Hepatocyte (in vitro differentiated cells): ENCODE measurements at regions not wholly inside any gene's neighbourhood (a gene's known extent, or its start where the extent isn't known, plus 50 kb on each side); places are given as distances from the start of the nearest gene placed in this dataset.
A peak's percentile ranks its signal among the peaks of the same experiment; 100 is the strongest.

ENCODE experiments used
- DNase-seq: peaks from one replicate; pipeline ENCODE4 v3.0.0-alpha.2; 2016; ENCODE audit warnings: low spot score
- H2AFZ ChIP-seq: fragments of 200-600 bp; sonication (generic); 2 replicates; pipeline ENCODE4 v1.6.0; 2016; ENCODE audit warnings: antibody characterized with exemption, mild to moderate bottlenecking
- H3K27ac ChIP-seq: fragments of 200-600 bp; sonication (generic); 2 replicates; pipeline ENCODE4 v1.5.1; 2016; ENCODE audit warnings: mild to moderate bottlenecking
- H3K27me3 ChIP-seq: fragments of 200-600 bp; sonication (generic); 2 replicates; pipeline ENCODE4 v1.6.1; 2016
- H3K36me3 ChIP-seq: fragments of 200-600 bp; sonication (generic); replicated peaks from 2 replicates; pipeline ENCODE4 v1.5.1; 2016; ENCODE audit warnings: low read depth; ENCODE audit not compliant: insufficient read depth
- H3K4me1 ChIP-seq: fragments of 200-600 bp; sonication (generic); 2 replicates; pipeline ENCODE4 v1.5.1; 2016; ENCODE audit warnings: mild to moderate bottlenecking, moderate library complexity; ENCODE audit not compliant: insufficient read depth
- H3K4me2 ChIP-seq: fragments of 200-600 bp; sonication (generic); 2 replicates; pipeline ENCODE4 v1.6.0; 2016
- H3K4me3 ChIP-seq: fragments of 200-600 bp; sonication (generic); 2 replicates; pipeline ENCODE4 v1.5.1; 2016; ENCODE audit warnings: mild to moderate bottlenecking
- H3K79me2 ChIP-seq: fragments of 200-600 bp; sonication (generic); 2 replicates; pipeline ENCODE4 v1.6.0; 2017; ENCODE audit warnings: mild to moderate bottlenecking
- H3K9me2 ChIP-seq: fragments of 200-600 bp; sonication (generic); replicated peaks from 2 replicates; pipeline ENCODE4 v1.6.0; 2017; ENCODE audit warnings: mild to moderate bottlenecking; ENCODE audit not compliant: insufficient read depth
- H3K9me3 ChIP-seq: fragments of 200-600 bp; sonication (generic); 2 replicates; pipeline ENCODE4 v1.5.1; 2016; ENCODE audit warnings: low read depth, mild to moderate bottlenecking
- H4K20me1 ChIP-seq: fragments of 200-600 bp; sonication (generic); 2 replicates; pipeline ENCODE4 v1.6.0; 2016; ENCODE audit warnings: mild to moderate bottlenecking; ENCODE audit not compliant: insufficient read depth, poor library complexity, severe bottlenecking
- EZH2 ChIP-seq: fragments of 200-600 bp; sonication (generic); IDR thresholded peaks from 2 replicates; pipeline ENCODE4 v1.6.1; 2016; ENCODE audit warnings: antibody characterized with exemption, mild to moderate bottlenecking, borderline replicate concordance
- EZH2phosphoT487 ChIP-seq: fragments of 200-600 bp; sonication (generic); IDR thresholded peaks from one replicate; pipeline ENCODE4 v1.6.1; 2018; ENCODE audit warnings: antibody characterized with exemption, mild to moderate bottlenecking, low read depth, moderate library complexity; ENCODE audit not compliant: unreplicated experiment, severe bottlenecking
- WGBS: methylation state at CpG from one replicate; pipeline ENCODE4 v1.1.6; 2016; ENCODE audit warnings: low lambda C conversion rate; ENCODE audit errors: missing lambda C conversion rate; 5-methylcytosine and 5-hydroxymethylcytosine counted together
- TF ChIP-seq, protein P1 (sequence below): fragments of 200-600 bp; sonication (generic); IDR thresholded peaks from 2 replicates; pipeline ENCODE4 v1.5.1; 2016; ENCODE audit warnings: antibody characterized with exemption, mild to moderate bottlenecking; ENCODE audit not compliant: poor library complexity

DNA sequence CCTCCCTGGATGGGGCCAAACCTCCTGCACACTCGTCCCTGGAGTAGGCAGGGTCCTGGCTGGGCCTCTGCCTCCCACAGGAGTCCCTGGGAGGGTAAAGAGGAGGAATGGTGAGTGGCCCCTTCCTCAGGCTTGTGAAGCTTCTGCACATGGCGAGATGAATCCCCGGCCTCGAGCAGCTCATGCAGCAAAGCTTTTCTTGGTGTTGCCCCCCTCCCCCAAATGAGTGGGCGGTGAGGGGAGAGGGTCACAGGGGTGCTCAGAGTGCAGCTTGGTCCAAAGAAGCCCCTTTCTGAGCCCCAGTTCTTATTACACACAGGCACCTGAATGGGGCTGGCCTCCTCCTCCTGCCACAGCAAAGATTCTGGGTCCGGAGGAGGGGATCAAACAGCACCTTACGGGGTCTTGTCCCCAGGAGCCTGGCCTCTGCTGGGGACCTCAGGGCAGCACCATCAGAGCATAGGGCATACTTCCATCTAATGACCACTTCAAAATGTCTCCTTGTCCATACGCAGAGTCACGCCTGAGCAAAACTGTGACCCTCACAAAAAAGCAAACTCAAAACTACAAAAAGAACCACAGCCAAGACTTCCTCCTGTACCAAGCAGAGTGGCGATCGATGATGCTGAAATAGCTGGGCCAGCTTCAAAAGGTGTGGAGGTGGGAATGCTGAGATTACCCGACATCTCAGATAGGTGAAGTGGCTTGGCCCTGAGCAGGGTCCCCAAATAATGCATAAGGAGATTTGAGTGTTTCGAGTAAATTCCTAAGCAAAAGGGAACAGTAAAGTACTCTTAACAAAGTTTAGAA lies 148.4 kb upstream of the TWIST2 start:
- Histone ChIP-seq H3K4me2 (no peak overlapping the region), H3K27ac (peak overlapping the region; percentile 45), H4K20me1 (no peaks in the 10 kb centered on the region), H3K79me2 (no peaks in the 10 kb centered on the region), H3K4me1 (peaks cover 24% of the 10 kb centered on the region), H3K9me3 (no peaks in the 10 kb centered on the region), H3K4me3 (no peak overlapping the region), H3K27me3 (no peaks in the 10 kb centered on the region), H3K9me2 (no peaks in the 10 kb centered on the region), H3K36me3 (no peaks in the 10 kb centered on the region), H2AFZ (no peak overlapping the region)
- no peak for DNase-seq
- no peak for TF ChIP-seq EZH2
- TF ChIP-seq EZH2phosphoT487: no peak
- TF ChIP-seq, protein P1, sequence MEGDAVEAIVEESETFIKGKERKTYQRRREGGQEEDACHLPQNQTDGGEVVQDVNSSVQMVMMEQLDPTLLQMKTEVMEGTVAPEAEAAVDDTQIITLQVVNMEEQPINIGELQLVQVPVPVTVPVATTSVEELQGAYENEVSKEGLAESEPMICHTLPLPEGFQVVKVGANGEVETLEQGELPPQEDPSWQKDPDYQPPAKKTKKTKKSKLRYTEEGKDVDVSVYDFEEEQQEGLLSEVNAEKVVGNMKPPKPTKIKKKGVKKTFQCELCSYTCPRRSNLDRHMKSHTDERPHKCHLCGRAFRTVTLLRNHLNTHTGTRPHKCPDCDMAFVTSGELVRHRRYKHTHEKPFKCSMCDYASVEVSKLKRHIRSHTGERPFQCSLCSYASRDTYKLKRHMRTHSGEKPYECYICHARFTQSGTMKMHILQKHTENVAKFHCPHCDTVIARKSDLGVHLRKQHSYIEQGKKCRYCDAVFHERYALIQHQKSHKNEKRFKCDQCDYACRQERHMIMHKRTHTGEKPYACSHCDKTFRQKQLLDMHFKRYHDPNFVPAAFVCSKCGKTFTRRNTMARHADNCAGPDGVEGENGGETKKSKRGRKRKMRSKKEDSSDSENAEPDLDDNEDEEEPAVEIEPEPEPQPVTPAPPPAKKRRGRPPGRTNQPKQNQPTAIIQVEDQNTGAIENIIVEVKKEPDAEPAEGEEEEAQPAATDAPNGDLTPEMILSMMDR: no peak
- WGBS: 89% methylated on average over 13 of the region's 13 CpGs

DNA sequence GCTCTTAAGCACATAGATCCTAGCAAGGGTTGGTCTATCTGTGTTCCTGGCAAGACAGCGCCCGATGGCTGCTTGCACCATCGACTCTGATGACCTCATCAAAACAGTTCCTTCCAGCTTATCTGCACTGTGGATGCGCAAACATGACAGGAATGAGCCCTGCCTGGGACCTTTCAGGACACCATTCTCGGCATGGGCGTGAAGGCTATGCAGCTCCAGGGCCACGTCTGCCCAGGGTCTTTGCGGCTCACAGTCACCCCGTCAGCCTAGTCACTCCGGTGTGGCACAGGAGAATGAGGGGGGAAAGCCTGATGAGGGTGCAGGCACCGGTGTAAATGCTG lies 147.8 kb upstream of the TWIST2 start:
- Histone ChIP-seq H4K20me1 (no peaks in the 10 kb centered on the region), H3K4me1 (peaks cover 19% of the 10 kb centered on the region), H3K4me3 (no peak overlapping the region), H3K27ac (peak overlapping the region; percentile 60), H3K9me2 (no peaks in the 10 kb centered on the region), H2AFZ (no peak overlapping the region), H3K36me3 (no peaks in the 10 kb centered on the region), H3K79me2 (no peaks in the 10 kb centered on the region), H3K9me3 (no peaks in the 10 kb centered on the region), H3K4me2 (peak overlapping the region; percentile 19), H3K27me3 (no peaks in the 10 kb centered on the region)
- peak; percentile 76 for DNase-seq
- WGBS: 65% methylated on average over 11 of the region's 11 CpGs
- TF ChIP-seq EZH2phosphoT487: no peak
- TF ChIP-seq EZH2: no peak

DNA sequence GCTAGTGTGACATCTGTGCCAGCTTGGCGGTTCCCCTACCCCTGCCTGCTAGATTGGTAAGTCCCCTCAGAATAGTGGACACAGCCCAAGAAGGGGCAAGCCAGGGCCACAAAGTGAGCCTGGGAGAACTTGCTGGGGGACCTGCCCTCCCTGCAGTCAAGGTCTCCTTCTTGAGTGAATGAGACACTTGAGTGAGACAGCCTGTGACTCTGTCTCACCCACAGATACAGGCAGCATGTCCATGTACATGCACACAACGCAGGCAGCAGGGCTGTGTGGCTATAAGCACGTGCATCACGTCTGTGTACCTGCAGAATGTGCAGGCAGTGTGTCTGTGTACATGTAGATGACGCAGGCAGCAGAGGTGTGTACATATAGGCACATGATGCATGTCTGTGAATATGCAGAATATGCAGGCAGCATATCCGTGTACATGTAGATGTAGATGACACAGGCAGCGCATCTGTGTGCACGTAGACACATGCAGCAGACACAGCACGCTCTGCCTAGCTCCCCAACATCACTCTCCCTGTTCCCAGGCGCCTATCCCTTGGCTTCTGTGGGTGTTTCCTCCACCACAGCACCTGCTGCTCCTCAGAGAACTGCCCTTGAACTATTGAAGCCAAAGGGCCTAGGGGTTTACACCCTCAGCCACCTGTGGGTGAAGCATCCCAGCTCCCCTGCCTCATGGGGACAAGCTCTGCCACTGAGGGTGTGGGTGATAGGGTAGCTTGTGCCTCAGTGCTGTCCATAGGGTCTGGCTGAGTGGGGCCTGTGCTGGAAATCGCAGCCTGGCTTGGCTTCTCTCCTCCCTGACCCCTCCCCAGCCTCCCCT lies 147.2 kb upstream of the TWIST2 start:
- Histone ChIP-seq H2AFZ (no peak overlapping the region), H3K4me2 (peak overlapping the region; percentile 19), H3K27ac (peak overlapping the region; percentile 60)

More for the DNA sequence above, 147.2 kb upstream of the TWIST2 start:
- no peaks in the 10 kb centered on the region for H3K79me2 ChIP-seq
- no peaks in the 10 kb centered on the region for H3K27me3 ChIP-seq
- TF ChIP-seq EZH2phosphoT487 (no peak), EZH2 (no peak)
- TF ChIP-seq, protein P1: no peak
- no peaks in the 10 kb centered on the region for H3K36me3 ChIP-seq
- 96% methylated on average over 11 of the region's 11 CpGs for WGBS
- no peaks in the 10 kb centered on the region for H3K9me2 ChIP-seq
- peaks cover 15% of the 10 kb centered on the region for H3K4me1 ChIP-seq
- H4K20me1 ChIP-seq: no peaks in the 10 kb centered on the region
- H3K9me3 ChIP-seq: no peaks in the 10 kb centered on the region
- H3K4me3 ChIP-seq: no peak overlapping the region
- DNase-seq: no peak
